ENCODE measurements at regions not wholly inside any gene's neighbourhood (a gene's known extent, or its start where the extent isn't known, plus 50 kb on each side); places are given as distances from the start of the nearest gene placed in this dataset.
"Not testable (repeated sequence)": the region's sequence is repeated elsewhere in the genome, so short reads cannot be mapped to it uniquely, and the experiment has no call there.

GRCh38 chr20:30310385-30310784 is 947.1 kb upstream of the DEFB115 start:
- not testable (repeated sequence) for DNase-seq (ENCODE audit: low spot score in 2 of 2); H3K4me3 ChIP-seq; H3K4me1 ChIP-seq; H3K27me3 ChIP-seq; H3K9me3 ChIP-seq; H3K36me3 ChIP-seq; H3K27ac ChIP-seq
- WGBS, 2 donors, result 72 to 84% methylated on average over 2 of the region's 2 CpGs

GRCh38 chr20:30312220-30312619 is 945.2 kb upstream of the DEFB115 start:
- WGBS, 2 donors, result 82 to 83% methylated on average over 4 of the region's 4 CpGs
- not testable (repeated sequence) for H3K36me3 ChIP-seq; H3K27me3 ChIP-seq; DNase-seq (ENCODE audit: low spot score in 2 of 2); H3K27ac ChIP-seq; H3K9me3 ChIP-seq; H3K4me3 ChIP-seq
- peaks cover 0 to 10% (median 0%) of the 10 kb centered on the region in 4 donors for H3K4me1 ChIP-seq

- 33 to 50% methylated on average over 1 of the region's 1 CpG for WGBS, 2 donors
- H3K36me3 ChIP-seq; H3K9me3 ChIP-seq; H3K27me3 ChIP-seq; H3K27ac ChIP-seq; DNase-seq (ENCODE audit: low spot score in 2 of 2); H3K4me3 ChIP-seq: not testable (repeated sequence)
- peaks cover 0 to 10% (median 0%) of the 10 kb centered on the region in 4 donors for H3K4me1 ChIP-seq
Observed at GRCh38 chr20:30313660-30314059, 943.8 kb upstream of the DEFB115 start.

- H3K27ac ChIP-seq; H3K9me3 ChIP-seq; H3K36me3 ChIP-seq; DNase-seq (ENCODE audit: low spot score in 2 of 2); H3K27me3 ChIP-seq; H3K4me3 ChIP-seq: not testable (repeated sequence)
- WGBS, 2 donors, result 4 to 56% methylated on average over 22 to 23 of the region's 23 CpGs
- peaks cover 0 to 10% (median 0%) of the 10 kb centered on the region in 4 donors for H3K4me1 ChIP-seq
Observed at GRCh38 chr20:30316063-30316462, 941.4 kb upstream of the DEFB115 start.

GRCh38 chr20:30316532-30317299 is 940.7 kb upstream of the DEFB115 start:
- DNase-seq (ENCODE audit: low spot score in 2 of 2); H3K36me3 ChIP-seq; H3K27ac ChIP-seq; H3K27me3 ChIP-seq; H3K9me3 ChIP-seq; H3K4me3 ChIP-seq: not testable (repeated sequence)
- 23 to 59% methylated on average over 41 to 46 of the region's 47 CpGs for WGBS, 2 donors
- H3K4me1 ChIP-seq, result peaks cover 0 to 10% (median 0%) of the 10 kb centered on the region in 4 donors

- DNase-seq (ENCODE audit: low spot score in 2 of 2); H3K4me3 ChIP-seq; H3K27ac ChIP-seq; H3K36me3 ChIP-seq; H3K9me3 ChIP-seq; H3K27me3 ChIP-seq; H3K4me1 ChIP-seq: not testable (repeated sequence)
- 64 to 70% methylated on average over 5 of the region's 5 CpGs for WGBS, 2 donors
Observed at GRCh38 chr20:30333744-30334143, 923.7 kb upstream of the DEFB115 start.

- not testable (repeated sequence) for DNase-seq (ENCODE audit: low spot score in 2 of 2); H3K9me3 ChIP-seq; H3K4me3 ChIP-seq; H3K36me3 ChIP-seq; H3K27me3 ChIP-seq; H3K27ac ChIP-seq; H3K4me1 ChIP-seq
- 68 to 69% methylated on average over 4 of the region's 4 CpGs for WGBS, 2 donors
Observed at GRCh38 chr20:30337556-30337955, 919.9 kb upstream of the DEFB115 start.

- not testable (repeated sequence) for H3K4me1 ChIP-seq; H3K4me3 ChIP-seq; H3K27me3 ChIP-seq; DNase-seq (ENCODE audit: low spot score in 2 of 2); H3K9me3 ChIP-seq; H3K27ac ChIP-seq; H3K36me3 ChIP-seq
- whole genome bisulfite sequencing, 2 donors, result 55 to 68% methylated on average over 6 of the region's 6 CpGs
Observed at GRCh38 chr20:30348932-30349331, 908.5 kb upstream of the DEFB115 start.

- H3K9me3 ChIP-seq; H3K36me3 ChIP-seq; H3K27me3 ChIP-seq; H3K4me1 ChIP-seq; H3K4me3 ChIP-seq; DNase-seq (ENCODE audit: low spot score in 2 of 2); H3K27ac ChIP-seq: not testable (repeated sequence)
- TF ChIP-seq CTCF (IDR thresholded peaks at IDR 0.05), result peak in 3 of 5 experiments; percentile 31 to 74 (median 54)
- WGBS, 2 donors, result 28 to 34% methylated on average over 2 of the region's 2 CpGs
Observed at GRCh38 chr20:30356854-30357467, 900.5 kb upstream of the DEFB115 start.

GRCh38 chr20:30361756-30362155 is 895.7 kb upstream of the DEFB115 start:
- H3K9me3 ChIP-seq; H3K4me1 ChIP-seq; H3K27ac ChIP-seq; H3K27me3 ChIP-seq; DNase-seq (ENCODE audit: low spot score in 2 of 2); H3K4me3 ChIP-seq; H3K36me3 ChIP-seq: not testable (repeated sequence)
- WGBS, 2 donors, result 88% methylated on average over 10 to 13 of the region's 13 CpGs

- not testable (repeated sequence) for H3K36me3 ChIP-seq; H3K9me3 ChIP-seq; DNase-seq (ENCODE audit: low spot score in 2 of 2); H3K27me3 ChIP-seq
- peak overlapping the region in 2 of 4 donors; percentile 82 to 86 for H3K27ac ChIP-seq
- WGBS, 2 donors, result 68 to 85% methylated on average over 14 of the region's 14 CpGs
- peaks cover 0 to 15% (median 0%) of the 10 kb centered on the region in 4 donors for H3K4me1 ChIP-seq
- H3K4me3 ChIP-seq, result peak overlapping the region; percentile 12 to 85 (median 68)
Observed at GRCh38 chr20:30376430-30376766, 881.1 kb upstream of the DEFB115 start.

All from tibial nerve (tissue), 4 donors.